ENCODE measurements at regions not wholly inside any gene's neighbourhood (a gene's known extent, or its start where the extent isn't known, plus 50 kb on each side); places are given as distances from the start of the nearest gene placed in this dataset.

GRCh38 chr13:85508683-85509329 lies 290.4 kb downstream of the SLITRK6 start:
- no peak for DNase-seq
- Mint-ChIP-seq H3K9me3 (peaks cover 0 to 11% (median 4%) of the 10 kb centered on the region in 5 donors), H3K36me3 (no peaks in the 10 kb centered on the region), H3K4me1 (no peaks in the 10 kb centered on the region), H3K27me3 (no peaks in the 10 kb centered on the region), H3K4me3 (no peak overlapping the region), H3K27ac (no peak overlapping the region)
- ChIA-PET CTCF (no interaction called here), POLR2A (no interaction called here)
- H3K27ac ChIP-seq (ENCODE audit: low read depth, low read length), result no peak overlapping the region
- H3K36me3 ChIP-seq (ENCODE audit: insufficient read depth, low read length), result no peaks in the 10 kb centered on the region
- H3K4me3 ChIP-seq (ENCODE audit: low read length), result no peak overlapping the region
- no peaks in the 10 kb centered on the region for H3K9me3 ChIP-seq (ENCODE audit: low read length)
- no peaks in the 10 kb centered on the region for H3K4me1 ChIP-seq (ENCODE audit: insufficient read depth, low read length)
- H3K27me3 ChIP-seq (ENCODE audit: insufficient read depth, low read length, poor library complexity, severe bottlenecking), result no peaks in the 10 kb centered on the region

DNA sequence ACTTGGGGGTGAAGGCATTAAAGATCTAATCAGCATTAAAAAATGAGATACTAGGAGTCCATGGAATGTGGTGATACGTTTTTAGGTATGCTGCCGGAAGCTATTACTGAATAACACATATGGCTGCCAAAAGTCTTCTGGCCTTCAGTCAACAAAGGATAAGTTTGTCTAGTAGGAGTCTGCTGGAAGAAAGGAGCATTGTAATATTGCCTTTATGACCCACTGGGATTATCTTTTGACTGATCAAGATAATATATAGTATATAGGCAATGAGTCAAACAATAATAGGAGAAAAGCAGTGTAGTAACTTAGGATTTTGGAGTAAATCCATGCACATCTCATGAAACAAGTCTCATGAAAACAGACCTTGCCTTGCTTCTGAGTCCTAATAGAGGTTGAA lies 295.4 kb downstream of the SLITRK6 start:
- no peaks in the 10 kb centered on the region for H3K4me1 Mint-ChIP-seq
- POLR2A ChIA-PET, result no interaction called here
- CTCF ChIA-PET, result no interaction called here

GRCh38 chr13:85501616-85502015 lies 297.6 kb downstream of the SLITRK6 start:
- POLR2A ChIA-PET, result no interaction called here
- H3K4me3 Mint-ChIP-seq, result no peak overlapping the region
- Histone ChIP-seq H3K4me3 (ENCODE audit: low read length) (no peak overlapping the region), H3K27me3 (ENCODE audit: insufficient read depth, low read length, poor library complexity, severe bottlenecking) (no peaks in the 10 kb centered on the region), H3K9me3 (ENCODE audit: low read length) (no peaks in the 10 kb centered on the region), H3K4me1 (ENCODE audit: insufficient read depth, low read length) (no peaks in the 10 kb centered on the region), H3K27ac (ENCODE audit: low read depth, low read length) (no peak overlapping the region), H3K36me3 (ENCODE audit: insufficient read depth, low read length) (no peaks in the 10 kb centered on the region)
- H3K36me3 Mint-ChIP-seq, result no peaks in the 10 kb centered on the region
- DNase-seq, result no peak
- no peaks in the 10 kb centered on the region for H3K4me1 Mint-ChIP-seq
- no peak overlapping the region for H3K27ac Mint-ChIP-seq
- no peaks in the 10 kb centered on the region for H3K27me3 Mint-ChIP-seq
- peaks cover 0 to 8% (median 5%) of the 10 kb centered on the region in 5 donors for H3K9me3 Mint-ChIP-seq
- CTCF ChIA-PET, result no interaction called here

More for the DNA sequence above, 295.4 kb downstream of the SLITRK6 start:
- no peak for DNase-seq
- Histone ChIP-seq H3K4me3 (ENCODE audit: low read length) (no peak overlapping the region), H3K27ac (ENCODE audit: low read depth, low read length) (no peak overlapping the region), H3K27me3 (ENCODE audit: insufficient read depth, low read length, poor library complexity, severe bottlenecking) (no peaks in the 10 kb centered on the region), H3K4me1 (ENCODE audit: insufficient read depth, low read length) (no peaks in the 10 kb centered on the region), H3K9me3 (ENCODE audit: low read length) (no peaks in the 10 kb centered on the region), H3K36me3 (ENCODE audit: insufficient read depth, low read length) (no peaks in the 10 kb centered on the region)
- H3K36me3 Mint-ChIP-seq, result no peaks in the 10 kb centered on the region
- H3K4me3 Mint-ChIP-seq, result no peak overlapping the region
- no peaks in the 10 kb centered on the region for H3K27me3 Mint-ChIP-seq
- H3K9me3 Mint-ChIP-seq, result peaks cover 0 to 8% (median 3%) of the 10 kb centered on the region in 5 donors
- no peak overlapping the region for H3K27ac Mint-ChIP-seq

DNA sequence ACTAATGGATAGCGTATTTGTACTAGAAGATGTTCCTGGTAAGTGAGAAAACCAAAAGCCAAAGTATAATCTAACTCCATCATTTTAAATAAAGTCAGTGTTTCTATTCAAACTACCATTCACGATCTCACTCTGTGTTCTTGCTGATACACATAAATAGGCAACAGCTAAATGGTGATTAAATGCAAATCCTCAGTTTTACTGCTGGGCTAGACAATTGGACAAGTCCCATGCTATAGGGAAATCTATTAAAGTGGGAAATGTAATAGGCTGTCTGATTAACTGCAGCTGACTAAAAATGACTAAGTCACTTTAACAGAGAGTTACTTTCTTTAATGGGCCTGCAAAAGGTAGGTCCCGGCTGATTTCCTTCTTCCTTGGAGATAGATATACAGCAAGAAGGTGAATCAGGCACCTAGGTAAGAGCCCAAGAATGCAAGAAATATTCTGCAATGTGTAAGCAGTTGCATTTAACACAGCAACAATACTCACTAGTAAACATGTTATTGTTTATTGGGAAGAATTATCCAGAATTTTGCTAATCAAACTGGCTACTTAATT lies 298.4 kb downstream of the SLITRK6 start:
- Histone ChIP-seq H3K9me3 (ENCODE audit: low read length) (no peaks in the 10 kb centered on the region), H3K4me1 (ENCODE audit: insufficient read depth, low read length) (no peaks in the 10 kb centered on the region), H3K4me3 (ENCODE audit: low read length) (no peak overlapping the region), H3K27me3 (ENCODE audit: insufficient read depth, low read length, poor library complexity, severe bottlenecking) (no peaks in the 10 kb centered on the region), H3K27ac (ENCODE audit: low read depth, low read length) (no peak overlapping the region), H3K36me3 (ENCODE audit: insufficient read depth, low read length) (no peaks in the 10 kb centered on the region)
- peaks cover 0 to 8% (median 3%) of the 10 kb centered on the region in 5 donors for H3K9me3 Mint-ChIP-seq
- ChIA-PET CTCF (no interaction called here), POLR2A (no interaction called here)
- H3K27ac Mint-ChIP-seq, result no peak overlapping the region
- H3K27me3 Mint-ChIP-seq, result no peaks in the 10 kb centered on the region
- H3K4me3 Mint-ChIP-seq, result no peak overlapping the region
- H3K4me1 Mint-ChIP-seq, result no peaks in the 10 kb centered on the region
- H3K36me3 Mint-ChIP-seq, result no peaks in the 10 kb centered on the region
- DNase-seq, result no peak

DNA sequence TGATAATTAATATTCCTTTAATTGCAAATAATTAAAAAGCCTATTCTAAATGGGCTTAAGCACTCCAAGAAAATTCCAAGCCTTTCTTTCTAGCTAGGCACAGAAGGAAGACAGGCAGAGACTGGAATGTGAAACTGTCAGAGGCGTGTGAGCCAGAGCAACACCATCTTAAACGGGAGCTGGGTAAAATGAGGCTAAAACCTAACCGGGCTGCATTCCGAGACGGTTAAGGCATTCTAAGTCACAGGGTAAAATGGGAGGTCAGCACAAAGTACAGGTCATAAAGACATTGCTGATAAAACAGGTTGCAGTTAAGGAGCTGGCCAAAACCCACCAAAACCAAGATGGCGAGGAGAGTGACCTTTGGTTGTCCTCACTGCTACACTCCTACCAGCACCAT lies 300.4 kb downstream of the SLITRK6 start:
- no peak overlapping the region for H3K27ac Mint-ChIP-seq
- Histone ChIP-seq H3K36me3 (ENCODE audit: insufficient read depth, low read length) (no peaks in the 10 kb centered on the region), H3K4me3 (ENCODE audit: low read length) (no peak overlapping the region), H3K4me1 (ENCODE audit: insufficient read depth, low read length) (no peaks in the 10 kb centered on the region), H3K27me3 (ENCODE audit: insufficient read depth, low read length, poor library complexity, severe bottlenecking) (no peaks in the 10 kb centered on the region), H3K27ac (ENCODE audit: low read depth, low read length) (no peak overlapping the region), H3K9me3 (ENCODE audit: low read length) (no peaks in the 10 kb centered on the region)
- no peaks in the 10 kb centered on the region for H3K4me1 Mint-ChIP-seq
- ChIA-PET CTCF (no interaction called here), POLR2A (no interaction called here)
- no peak for DNase-seq
- peaks cover 0 to 4% (median under 1%) of the 10 kb centered on the region in 5 donors for H3K9me3 Mint-ChIP-seq
- no peaks in the 10 kb centered on the region for H3K36me3 Mint-ChIP-seq
- H3K27me3 Mint-ChIP-seq, result no peaks in the 10 kb centered on the region
- H3K4me3 Mint-ChIP-seq, result no peak overlapping the region

GRCh38 chr13:85497652-85498051 lies 301.6 kb downstream of the SLITRK6 start:
- Mint-ChIP-seq H3K4me3 (no peak overlapping the region), H3K27me3 (no peaks in the 10 kb centered on the region), H3K27ac (no peak overlapping the region), H3K4me1 (no peaks in the 10 kb centered on the region), H3K9me3 (peaks cover 0 to 7% (median 4%) of the 10 kb centered on the region in 5 donors), H3K36me3 (no peaks in the 10 kb centered on the region)
- Histone ChIP-seq H3K9me3 (ENCODE audit: low read length) (no peaks in the 10 kb centered on the region), H3K4me3 (ENCODE audit: low read length) (no peak overlapping the region), H3K4me1 (ENCODE audit: insufficient read depth, low read length) (no peaks in the 10 kb centered on the region), H3K27me3 (ENCODE audit: insufficient read depth, low read length, poor library complexity, severe bottlenecking) (no peaks in the 10 kb centered on the region), H3K36me3 (ENCODE audit: insufficient read depth, low read length) (no peaks in the 10 kb centered on the region), H3K27ac (ENCODE audit: low read depth, low read length) (no peak overlapping the region)
- POLR2A ChIA-PET, result no interaction called here
- DNase-seq, result no peak
- CTCF ChIA-PET, result no interaction called here

DNA sequence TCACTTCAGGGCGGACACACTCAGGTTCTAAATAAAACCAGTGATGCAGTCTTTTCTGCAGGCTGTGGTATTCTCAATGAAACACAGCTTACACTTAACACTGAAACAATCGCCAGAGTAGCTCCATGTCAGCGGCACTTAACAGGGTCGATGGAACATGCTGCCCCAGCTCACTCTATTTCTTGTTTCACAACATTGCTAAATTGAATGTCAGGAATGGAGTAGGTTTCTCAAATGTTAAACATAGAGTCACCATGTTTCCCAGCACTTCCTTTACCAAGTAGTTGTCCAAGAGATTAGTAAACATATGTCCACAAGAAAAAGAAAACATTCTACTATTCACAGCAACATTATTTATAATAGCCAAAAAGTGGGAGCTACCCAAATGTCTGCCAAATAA lies 306.9 kb downstream of the SLITRK6 start:
- CTCF ChIA-PET, result no interaction called here

DNA sequence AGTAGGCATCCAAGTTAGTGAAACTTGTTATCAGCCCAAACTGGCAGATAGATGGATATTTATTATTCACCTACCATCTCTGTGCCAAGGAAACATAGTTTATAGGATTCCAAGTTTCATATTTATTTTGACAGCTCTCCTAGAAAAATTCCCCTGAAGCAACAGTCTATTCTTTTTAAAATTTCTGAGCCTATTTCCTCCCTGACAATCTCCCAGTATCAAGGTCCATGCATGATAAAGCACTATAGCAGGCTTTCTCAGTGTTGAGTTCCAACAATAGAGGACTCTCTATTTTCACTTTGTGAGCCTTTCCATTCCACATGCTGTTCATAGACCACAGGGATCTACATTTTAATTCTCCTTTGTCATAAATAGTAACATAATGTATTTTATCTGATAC lies 312.6 kb downstream of the SLITRK6 start:
- Mint-ChIP-seq H3K9me3 (peaks cover 0 to 16% (median 0%) of the 10 kb centered on the region in 5 donors), H3K27ac (no peak overlapping the region), H3K4me3 (no peak overlapping the region), H3K36me3 (no peaks in the 10 kb centered on the region), H3K27me3 (no peaks in the 10 kb centered on the region), H3K4me1 (no peaks in the 10 kb centered on the region)
- DNase-seq, result no peak
- no peak overlapping the region for H3K4me3 ChIP-seq (ENCODE audit: low read length)
- H3K36me3 ChIP-seq (ENCODE audit: insufficient read depth, low read length), result no peaks in the 10 kb centered on the region
- no peak overlapping the region for H3K27ac ChIP-seq (ENCODE audit: low read depth, low read length)
- ChIA-PET POLR2A (no interaction called here), CTCF (no interaction called here)
- H3K27me3 ChIP-seq (ENCODE audit: insufficient read depth, low read length, poor library complexity, severe bottlenecking), result no peaks in the 10 kb centered on the region
- no peaks in the 10 kb centered on the region for H3K9me3 ChIP-seq (ENCODE audit: low read length)
- no peaks in the 10 kb centered on the region for H3K4me1 ChIP-seq (ENCODE audit: insufficient read depth, low read length)

More for the DNA sequence above, 306.9 kb downstream of the SLITRK6 start:
- H3K27me3 ChIP-seq (ENCODE audit: insufficient read depth, low read length, poor library complexity, severe bottlenecking), result no peaks in the 10 kb centered on the region
- peaks cover 0 to 19% (median 3%) of the 10 kb centered on the region in 5 donors for H3K9me3 Mint-ChIP-seq
- no peak for DNase-seq
- no peak overlapping the region for H3K4me3 Mint-ChIP-seq
- no peaks in the 10 kb centered on the region for H3K9me3 ChIP-seq (ENCODE audit: low read length)
- no peaks in the 10 kb centered on the region for H3K4me1 ChIP-seq (ENCODE audit: insufficient read depth, low read length)
- H3K27me3 Mint-ChIP-seq, result no peaks in the 10 kb centered on the region
- H3K36me3 Mint-ChIP-seq, result no peaks in the 10 kb centered on the region
- no peaks in the 10 kb centered on the region for H3K36me3 ChIP-seq (ENCODE audit: insufficient read depth, low read length)
- no peak overlapping the region for H3K27ac ChIP-seq (ENCODE audit: low read depth, low read length)
- no peak overlapping the region for H3K4me3 ChIP-seq (ENCODE audit: low read length)
- POLR2A ChIA-PET, result no interaction called here
- H3K4me1 Mint-ChIP-seq, result no peaks in the 10 kb centered on the region
- no peak overlapping the region for H3K27ac Mint-ChIP-seq
